ENCODE measurements at regions not wholly inside any gene's neighbourhood (a gene's known extent, or its start where the extent isn't known, plus 50 kb on each side); places are given as distances from the start of the nearest gene placed in this dataset.
"Not testable (repeated sequence)": the region's sequence is repeated elsewhere in the genome, so short reads cannot be mapped to it uniquely, and the experiment has no call there.

DNA sequence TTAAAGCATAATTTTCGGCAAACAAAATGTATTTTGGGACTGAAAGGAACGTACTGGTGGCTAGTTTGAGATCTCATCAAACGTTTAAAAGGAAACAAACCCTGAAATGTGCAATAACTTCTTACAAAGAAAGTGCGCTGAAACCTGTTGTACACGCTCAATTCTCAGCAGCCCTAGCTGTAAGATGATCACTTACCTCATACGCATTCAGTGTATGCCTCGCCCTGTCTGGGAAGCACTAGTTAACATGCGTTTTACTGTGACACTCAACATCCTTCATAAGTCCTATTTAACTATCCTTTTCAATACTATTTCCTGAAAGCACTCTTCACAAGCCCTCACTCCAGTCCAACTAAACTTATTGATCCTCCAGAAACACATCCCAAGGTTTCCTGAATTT, 485.0 kb upstream of the EDIL3 start:
- Mint-ChIP-seq H3K27me3 (no peaks in the 10 kb centered on the region), H3K9me3 (peaks cover 4% of the 10 kb centered on the region), H3K4me3 (no peak overlapping the region), H3K4me1 (ENCODE audit: unreplicated experiment) (peaks cover 4% of the 10 kb centered on the region), H3K27ac (no peak overlapping the region), H3K36me3 (no peaks in the 10 kb centered on the region)
- TF ChIP-seq CTCF (conservative IDR thresholded peaks at IDR 0.05): no peak
- DNase-seq (ENCODE audit: extremely low spot score, unreplicated experiment): no peak

DNA sequence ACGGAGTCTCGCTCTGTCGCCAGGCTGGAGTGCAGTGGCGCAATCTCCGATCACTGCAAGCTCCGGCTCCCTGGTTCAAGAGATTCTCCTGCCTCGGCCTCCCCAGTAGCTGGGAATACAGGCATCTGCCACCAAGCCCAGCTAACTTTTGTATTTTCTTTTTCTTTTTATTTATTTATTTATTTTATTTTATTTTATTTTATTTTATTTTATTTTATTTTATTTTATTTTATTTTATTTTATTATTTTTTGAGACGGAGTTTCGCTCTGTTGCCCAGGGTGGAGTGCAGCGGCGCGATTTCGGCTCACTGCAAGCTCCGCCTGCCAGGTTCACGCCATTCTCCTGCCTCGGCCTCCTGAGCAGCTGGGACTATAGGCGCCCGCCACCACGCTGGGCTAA, 479.3 kb upstream of the EDIL3 start:
- H3K27ac Mint-ChIP-seq; DNase-seq (ENCODE audit: extremely low spot score, unreplicated experiment); H3K4me1 Mint-ChIP-seq (ENCODE audit: unreplicated experiment); H3K4me3 Mint-ChIP-seq; H3K27me3 Mint-ChIP-seq; H3K36me3 Mint-ChIP-seq; H3K9me3 Mint-ChIP-seq: not testable (repeated sequence)

GRCh38 chr5:84863020-84863419, 478.3 kb upstream of the EDIL3 start:
- Mint-ChIP-seq H3K4me1 (ENCODE audit: unreplicated experiment) (peaks cover 4% of the 10 kb centered on the region), H3K4me3 (no peak overlapping the region), H3K27ac (no peak overlapping the region), H3K9me3 (peaks cover 4% of the 10 kb centered on the region), H3K27me3 (no peaks in the 10 kb centered on the region), H3K36me3 (no peaks in the 10 kb centered on the region)
- no peak for DNase-seq (ENCODE audit: extremely low spot score, unreplicated experiment)
- TF ChIP-seq CTCF (conservative IDR thresholded peaks at IDR 0.05): no peak

DNA sequence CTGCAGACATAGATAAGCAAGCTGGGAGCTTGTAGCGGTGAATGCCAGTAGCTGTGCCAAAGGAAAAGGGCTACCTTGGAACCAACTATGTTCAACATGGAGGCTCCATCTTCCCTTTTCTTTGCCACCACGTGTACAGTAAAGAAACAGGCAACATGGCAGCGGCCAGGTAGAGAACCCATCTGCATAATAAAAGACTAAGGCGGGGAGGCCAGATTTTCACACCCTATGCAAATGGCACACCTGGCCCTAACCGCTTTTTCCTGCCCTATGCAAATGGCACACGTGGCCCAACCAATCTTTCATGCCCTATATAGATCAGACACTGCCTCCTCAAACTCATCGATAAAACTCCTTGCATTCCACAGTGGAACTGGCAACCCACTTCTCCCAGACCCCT, 477.5 kb upstream of the EDIL3 start:
- no peak for DNase-seq (ENCODE audit: extremely low spot score, unreplicated experiment)
- H3K4me3 Mint-ChIP-seq: no peak overlapping the region
- no peaks in the 10 kb centered on the region for H3K27me3 Mint-ChIP-seq

DNA sequence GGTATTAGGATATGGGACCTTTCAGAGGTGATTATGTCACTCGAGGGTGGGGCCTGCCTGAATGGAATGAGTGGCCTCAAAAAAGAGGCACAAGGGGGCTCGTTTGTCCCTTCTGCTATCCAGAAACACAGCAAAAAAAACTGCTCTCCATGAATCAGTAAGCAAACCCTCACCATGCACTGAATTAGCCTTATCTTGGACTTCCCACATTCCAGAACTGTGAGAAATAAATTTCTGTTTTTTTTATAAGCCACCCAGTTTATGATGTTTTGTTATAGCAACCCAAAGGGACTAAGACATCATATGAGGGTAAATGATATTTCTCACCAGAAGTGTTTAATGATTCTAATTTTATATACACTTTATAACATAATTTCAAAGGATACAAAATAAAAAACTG, 476.6 kb upstream of the EDIL3 start:
- no peak overlapping the region for H3K4me3 Mint-ChIP-seq
- H3K9me3 Mint-ChIP-seq: no peaks in the 10 kb centered on the region
- no peak overlapping the region for H3K27ac Mint-ChIP-seq
- no peak for TF ChIP-seq CTCF (conservative IDR thresholded peaks at IDR 0.05)
- no peaks in the 10 kb centered on the region for H3K27me3 Mint-ChIP-seq
- no peak for DNase-seq (ENCODE audit: extremely low spot score, unreplicated experiment)
- no peaks in the 10 kb centered on the region for H3K4me1 Mint-ChIP-seq (ENCODE audit: unreplicated experiment)
- H3K36me3 Mint-ChIP-seq: no peaks in the 10 kb centered on the region

More for the DNA sequence above, 477.5 kb upstream of the EDIL3 start:
- H3K4me1 Mint-ChIP-seq (ENCODE audit: unreplicated experiment): no peaks in the 10 kb centered on the region
- H3K9me3 Mint-ChIP-seq: no peaks in the 10 kb centered on the region
- no peak overlapping the region for H3K27ac Mint-ChIP-seq
- TF ChIP-seq CTCF (conservative IDR thresholded peaks at IDR 0.05): no peak
- no peaks in the 10 kb centered on the region for H3K36me3 Mint-ChIP-seq

DNA sequence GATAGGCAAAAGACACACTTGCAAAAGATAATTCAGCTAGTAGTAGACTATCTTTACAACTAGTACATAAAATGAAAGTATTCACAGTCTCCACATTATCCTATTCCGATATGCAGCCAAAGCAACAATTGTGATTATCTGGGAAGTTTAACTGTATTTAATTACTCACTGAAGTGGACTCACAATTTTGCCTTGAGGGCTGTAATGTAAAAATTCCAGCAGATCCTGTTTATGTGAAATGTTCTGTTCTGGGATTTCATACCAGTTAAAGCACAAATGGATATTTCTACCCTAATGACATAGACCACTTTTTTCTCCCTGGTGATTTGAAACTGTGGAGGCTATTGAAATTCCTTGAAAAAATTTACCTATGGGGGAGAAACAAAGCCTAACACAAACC, 474.4 kb upstream of the EDIL3 start:
- Mint-ChIP-seq H3K4me3 (no peak overlapping the region), H3K36me3 (no peaks in the 10 kb centered on the region), H3K27me3 (no peaks in the 10 kb centered on the region), H3K27ac (no peak overlapping the region), H3K4me1 (ENCODE audit: unreplicated experiment) (no peaks in the 10 kb centered on the region), H3K9me3 (no peaks in the 10 kb centered on the region)
- DNase-seq (ENCODE audit: extremely low spot score, unreplicated experiment): no peak
- no peak for TF ChIP-seq CTCF (conservative IDR thresholded peaks at IDR 0.05)

Measured in type B pancreatic cell (in vitro differentiated cells).